NCI-H1694 treated with DMSO at 0.1 percent for 48 hours (cell line): ENCODE measurements at regions not wholly inside any gene's neighbourhood (a gene's known extent, or its start where the extent isn't known, plus 50 kb on each side); places are given as distances from the start of the nearest gene placed in this dataset.

Experiments used
- DNase-seq: peaks from one replicate; lab custom pipeline; 2025; lab: John Stamatoyannopoulos, UW

GRCh38 chr21:35843911-35844667 is 216.2 kb downstream of the SETD4 start:
- no peak for DNase-seq

- no peak for DNase-seq
Observed at GRCh38 chr21:35840949-35841348, 219.4 kb downstream of the SETD4 start.

GRCh38 chr21:35840197-35840799 is 220.0 kb downstream of the SETD4 start:
- peak; percentile 70 for DNase-seq

- DNase-seq = no peak
Observed at GRCh38 chr21:35838987-35839763, 221.2 kb downstream of the SETD4 start.

GRCh38 chr21:35838350-35838749 is 222.0 kb downstream of the SETD4 start:
- no peak for DNase-seq

GRCh38 chr21:35833991-35834390 is 226.3 kb downstream of the SETD4 start:
- DNase-seq = no peak

GRCh38 chr21:35833388-35833787 is 226.9 kb downstream of the SETD4 start:
- no peak for DNase-seq

- DNase-seq = no peak
Observed at GRCh38 chr21:35831230-35831629, 229.1 kb downstream of the SETD4 start.

- no peak for DNase-seq
Observed at GRCh38 chr21:35829067-35829466, 231.3 kb downstream of the SETD4 start.

- no peak for DNase-seq
Observed at GRCh38 chr21:35828161-35828560, 232.2 kb downstream of the SETD4 start.

- DNase-seq = no peak
Observed at GRCh38 chr21:35827004-35827403, 233.3 kb downstream of the SETD4 start.

GRCh38 chr21:35825370-35826353 is 234.7 kb downstream of the SETD4 start:
- DNase-seq = no peak

GRCh38 chr21:35824136-35824535 is 236.2 kb downstream of the SETD4 start:
- no peak for DNase-seq

GRCh38 chr21:35819134-35819533 is 241.2 kb downstream of the SETD4 start:
- no peak for DNase-seq

- no peak for DNase-seq
Observed at GRCh38 chr21:35818597-35818996, 241.7 kb downstream of the SETD4 start.

GRCh38 chr21:35814858-35815619 is 245.3 kb downstream of the SETD4 start:
- DNase-seq = no peak

GRCh38 chr21:35812679-35813078 is 247.6 kb downstream of the SETD4 start:
- DNase-seq = no peak

GRCh38 chr21:35811191-35811806 is 249.0 kb downstream of the SETD4 start:
- DNase-seq = no peak

- no peak for DNase-seq
Observed at GRCh38 chr21:35810431-35810970, 249.8 kb downstream of the SETD4 start.

GRCh38 chr21:35801391-35801790 is 258.9 kb downstream of the SETD4 start:
- DNase-seq = no peak
